NCI-H2081 (cell line): ENCODE measurements at regions not wholly inside any gene's neighbourhood (a gene's known extent, or its start where the extent isn't known, plus 50 kb on each side); places are given as distances from the start of the nearest gene placed in this dataset.

ENCODE experiments used
- DNase-seq, 2 experiments: peaks; one replicate each; lab custom pipeline; 2025; lab: John Stamatoyannopoulos, UW

GRCh38 chr5:4880304-4880741, 259.8 kb upstream of the ADAMTS16 start:
- DNase-seq, result no peak

GRCh38 chr5:4881366-4882002, 258.6 kb upstream of the ADAMTS16 start:
- DNase-seq, result no peak

GRCh38 chr5:4882186-4882585, 257.9 kb upstream of the ADAMTS16 start:
- no peak for DNase-seq

- no peak for DNase-seq
Measured at GRCh38 chr5:4883360-4883759, 256.8 kb upstream of the ADAMTS16 start.

GRCh38 chr5:4893063-4893744, 246.9 kb upstream of the ADAMTS16 start:
- DNase-seq, result no peak

- no peak for DNase-seq
Measured at GRCh38 chr5:4896328-4896727, 243.8 kb upstream of the ADAMTS16 start.

- DNase-seq, result no peak
Measured at GRCh38 chr5:4901305-4901811, 238.8 kb upstream of the ADAMTS16 start.

- DNase-seq, result no peak
Measured at GRCh38 chr5:4901924-4902323, 238.2 kb upstream of the ADAMTS16 start.

GRCh38 chr5:4905674-4906520, 234.2 kb upstream of the ADAMTS16 start:
- no peak for DNase-seq

GRCh38 chr5:4906786-4907185, 233.3 kb upstream of the ADAMTS16 start:
- no peak for DNase-seq

GRCh38 chr5:4907571-4907970, 232.6 kb upstream of the ADAMTS16 start:
- DNase-seq, result no peak

- DNase-seq, result no peak
Measured at GRCh38 chr5:4909086-4909485, 231.0 kb upstream of the ADAMTS16 start.

- no peak for DNase-seq
Measured at GRCh38 chr5:4911646-4912403, 228.3 kb upstream of the ADAMTS16 start.

GRCh38 chr5:4921929-4922328, 218.2 kb upstream of the ADAMTS16 start:
- DNase-seq, result no peak

GRCh38 chr5:4924577-4924976, 215.6 kb upstream of the ADAMTS16 start:
- no peak for DNase-seq

GRCh38 chr5:4927097-4927496, 213.0 kb upstream of the ADAMTS16 start:
- DNase-seq, result no peak

GRCh38 chr5:4928409-4928808, 211.7 kb upstream of the ADAMTS16 start:
- DNase-seq, result no peak

GRCh38 chr5:4929092-4929655, 211.0 kb upstream of the ADAMTS16 start:
- DNase-seq, result no peak

GRCh38 chr5:4939042-4939781, 200.9 kb upstream of the ADAMTS16 start:
- no peak for DNase-seq

- DNase-seq, result no peak
Measured at GRCh38 chr5:4941161-4941560, 199.0 kb upstream of the ADAMTS16 start.
